ENCODE measurements at regions not wholly inside any gene's neighbourhood (a gene's known extent, or its start where the extent isn't known, plus 50 kb on each side); places are given as distances from the start of the nearest gene placed in this dataset.

DNA sequence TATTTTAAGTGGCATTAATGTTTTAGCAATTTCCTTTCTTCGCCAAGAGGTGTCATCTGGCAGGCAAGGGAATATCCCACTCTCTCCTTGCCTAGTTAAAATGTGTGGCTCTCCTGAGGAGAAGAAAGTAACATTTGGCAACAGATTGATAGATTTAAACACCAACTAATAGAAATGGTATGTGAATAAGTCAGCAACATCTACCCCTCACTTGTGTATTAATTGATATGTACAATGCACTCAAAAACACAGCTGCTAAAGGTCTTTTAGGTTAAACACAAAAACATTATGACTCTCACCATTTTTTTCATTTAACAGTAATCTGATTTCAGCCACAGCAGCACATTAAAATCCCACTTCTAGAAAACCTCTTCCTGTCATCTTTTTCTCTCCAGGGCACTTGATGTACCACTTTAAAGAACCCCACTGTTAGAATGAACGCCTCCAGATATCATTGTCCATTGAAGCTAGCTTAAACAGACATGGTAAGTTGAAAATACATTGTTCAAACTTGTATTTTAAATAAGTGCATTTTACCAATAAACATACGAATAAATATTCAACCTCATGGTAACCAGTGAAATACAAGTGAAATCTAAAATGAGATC is 151.7 kb downstream of the RPAP3 start:
- DNase-seq (ENCODE audit: extremely low spot score): no peak
- TF ChIP-seq, protein P1, sequence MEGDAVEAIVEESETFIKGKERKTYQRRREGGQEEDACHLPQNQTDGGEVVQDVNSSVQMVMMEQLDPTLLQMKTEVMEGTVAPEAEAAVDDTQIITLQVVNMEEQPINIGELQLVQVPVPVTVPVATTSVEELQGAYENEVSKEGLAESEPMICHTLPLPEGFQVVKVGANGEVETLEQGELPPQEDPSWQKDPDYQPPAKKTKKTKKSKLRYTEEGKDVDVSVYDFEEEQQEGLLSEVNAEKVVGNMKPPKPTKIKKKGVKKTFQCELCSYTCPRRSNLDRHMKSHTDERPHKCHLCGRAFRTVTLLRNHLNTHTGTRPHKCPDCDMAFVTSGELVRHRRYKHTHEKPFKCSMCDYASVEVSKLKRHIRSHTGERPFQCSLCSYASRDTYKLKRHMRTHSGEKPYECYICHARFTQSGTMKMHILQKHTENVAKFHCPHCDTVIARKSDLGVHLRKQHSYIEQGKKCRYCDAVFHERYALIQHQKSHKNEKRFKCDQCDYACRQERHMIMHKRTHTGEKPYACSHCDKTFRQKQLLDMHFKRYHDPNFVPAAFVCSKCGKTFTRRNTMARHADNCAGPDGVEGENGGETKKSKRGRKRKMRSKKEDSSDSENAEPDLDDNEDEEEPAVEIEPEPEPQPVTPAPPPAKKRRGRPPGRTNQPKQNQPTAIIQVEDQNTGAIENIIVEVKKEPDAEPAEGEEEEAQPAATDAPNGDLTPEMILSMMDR (IDR thresholded peaks at IDR 0.05; ENCODE audit: control extremely low read depth, extremely low read depth, low read depth, missing control alignments): no peak
- POLR2A ChIA-PET: no interaction called here
- CTCF ChIA-PET: no interaction called here

DNA sequence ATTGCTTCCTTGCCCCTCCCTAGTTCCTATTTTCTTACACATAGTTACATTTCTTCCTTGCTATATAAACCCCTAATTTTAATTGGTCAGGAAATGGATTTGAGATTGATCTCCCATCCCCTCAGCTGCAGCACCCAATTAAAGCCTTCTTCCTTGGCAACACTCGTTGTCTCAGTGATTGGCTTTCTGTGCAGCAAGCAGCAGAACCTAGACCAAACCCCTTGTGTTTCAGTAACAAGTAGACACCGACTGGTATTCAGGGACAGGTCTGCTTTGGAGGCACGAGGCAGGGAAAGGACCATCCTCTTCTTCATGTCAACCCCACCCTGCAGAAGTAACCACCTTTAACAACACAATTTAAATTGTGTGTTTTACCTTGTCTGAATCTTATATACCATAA is 152.6 kb downstream of the RPAP3 start:
- POLR2A ChIA-PET: no interaction called here
- TF ChIP-seq, protein P1 (IDR thresholded peaks at IDR 0.05; ENCODE audit: control extremely low read depth, extremely low read depth, low read depth, missing control alignments): no peak
- CTCF ChIA-PET: no interaction called here
- DNase-seq (ENCODE audit: extremely low spot score): no peak

DNA sequence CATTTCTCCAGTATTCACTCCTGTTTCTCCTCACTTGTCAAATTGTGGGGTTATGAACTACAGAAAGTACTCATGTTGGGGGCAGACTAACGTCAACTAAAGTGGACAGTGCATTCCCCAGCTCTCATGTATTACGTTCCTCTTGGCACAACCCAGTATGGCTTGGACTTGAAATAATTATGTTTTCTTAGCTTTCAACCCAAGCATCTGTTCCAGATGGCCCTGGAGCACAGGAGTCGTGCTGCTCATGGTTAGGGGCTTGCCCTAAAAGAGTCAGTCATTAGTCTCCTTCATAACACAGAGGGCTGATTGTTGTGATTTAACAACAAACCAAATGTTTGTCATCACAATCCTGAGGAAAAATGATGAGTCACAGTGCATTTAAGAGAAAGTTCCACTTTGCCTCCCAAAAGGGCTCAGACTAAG is 154.4 kb downstream of the RPAP3 start:
- no peak for DNase-seq (ENCODE audit: extremely low spot score)
- TF ChIP-seq, protein P1 (IDR thresholded peaks at IDR 0.05; ENCODE audit: control extremely low read depth, extremely low read depth, low read depth, missing control alignments): no peak
- POLR2A ChIA-PET: no interaction called here
- CTCF ChIA-PET: interaction anchor here (0.8 to 1.4 kb wide), 2 partner anchors 12 to 33 kb away, joined by 3 read pairs; no protein-coding TSS in a partner anchor

DNA sequence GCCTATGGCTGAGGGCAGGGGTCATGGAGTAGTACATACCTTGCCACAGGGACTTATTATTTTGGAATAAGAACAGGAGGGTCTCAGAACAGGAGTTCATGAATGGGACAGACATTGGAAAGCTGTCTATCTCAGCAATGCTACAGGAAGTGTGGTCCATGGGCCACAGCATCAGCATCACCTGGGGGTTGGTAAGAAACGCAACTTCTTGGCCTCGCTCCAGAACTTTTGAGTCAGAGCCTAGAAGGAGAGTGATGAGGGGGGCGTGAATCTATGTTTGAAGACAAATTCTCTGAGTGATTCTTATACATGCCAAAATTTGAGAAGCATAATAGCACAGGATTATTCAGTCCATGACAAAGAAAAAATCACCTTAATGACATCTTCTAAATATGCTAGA is 156.6 kb downstream of the RPAP3 start:
- ChIA-PET POLR2A (no interaction called here), CTCF (no interaction called here)
- no peak for DNase-seq (ENCODE audit: extremely low spot score)

GRCh38 chr12:47548401-47548800 is 157.4 kb downstream of the RPAP3 start:
- no peak for DNase-seq (ENCODE audit: extremely low spot score)
- TF ChIP-seq, protein P1 (IDR thresholded peaks at IDR 0.05; ENCODE audit: control extremely low read depth, extremely low read depth, low read depth, missing control alignments): no peak
- ChIA-PET POLR2A (no interaction called here), CTCF (interaction anchor here (1.4 to 1.5 kb wide), 2 partner anchors 9 to 12 kb away, joined by 3 to 4 read pairs; no protein-coding TSS in a partner anchor)

More for the DNA sequence above, 156.6 kb downstream of the RPAP3 start:
- TF ChIP-seq, protein P1 (IDR thresholded peaks at IDR 0.05; ENCODE audit: control extremely low read depth, extremely low read depth, low read depth, missing control alignments): no peak

DNA sequence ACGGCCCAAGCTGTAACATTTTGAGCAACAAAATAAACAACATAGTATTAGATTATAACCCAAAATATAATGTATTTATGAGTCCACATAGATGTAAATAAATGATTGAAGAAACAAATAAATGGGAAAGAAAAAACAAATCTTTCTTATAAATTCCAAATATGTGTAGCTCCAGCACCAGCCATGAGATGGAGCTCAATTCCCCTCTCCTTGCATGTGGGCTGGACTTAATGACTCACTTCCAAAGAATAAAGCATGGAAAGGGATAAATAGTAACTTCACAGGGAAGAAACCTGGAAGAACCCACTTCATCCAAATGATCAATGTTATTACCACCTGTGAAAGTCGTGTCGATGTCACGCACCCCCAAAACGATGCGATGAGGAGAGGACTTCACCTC is 158.8 kb downstream of the RPAP3 start:
- DNase-seq (ENCODE audit: extremely low spot score): no peak
- CTCF ChIA-PET: interaction anchor here (1.4 to 1.7 kb wide), 2 partner anchors 13 kb away, joined by 3 to 5 read pairs; no protein-coding TSS in a partner anchor
- TF ChIP-seq, protein P1 (IDR thresholded peaks at IDR 0.05; ENCODE audit: control extremely low read depth, extremely low read depth, low read depth, missing control alignments): no peak
- POLR2A ChIA-PET: no interaction called here
